DMS53 treated with DMSO at 0.1 percent for 48 hours (cell line): ENCODE measurements at regions not wholly inside any gene's neighbourhood (a gene's known extent, or its start where the extent isn't known, plus 50 kb on each side); places are given as distances from the start of the nearest gene placed in this dataset.

ENCODE experiments used
- DNase-seq: peaks from one replicate; lab custom pipeline; 2025; ENCODE audit not compliant: unreplicated experiment; lab: John Stamatoyannopoulos, UW

DNA sequence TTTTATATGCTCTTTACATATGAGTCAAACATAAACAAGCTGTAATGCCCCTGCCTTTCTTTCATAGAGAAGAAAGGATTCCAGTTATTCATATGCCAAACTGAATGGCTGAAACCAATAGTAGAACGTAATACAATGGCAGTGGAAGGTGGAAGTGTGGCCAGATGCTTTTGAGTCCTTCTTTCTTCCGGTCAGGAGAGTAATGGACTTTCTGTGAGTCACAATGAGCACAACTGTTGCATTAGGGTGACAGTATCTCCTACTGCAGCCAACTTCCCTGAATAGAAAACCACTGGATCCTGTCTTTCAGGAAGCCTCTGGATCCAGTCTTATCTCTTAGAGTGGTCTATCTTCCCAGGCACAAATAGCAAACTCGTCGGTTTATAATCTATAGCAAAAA, 855.2 kb downstream of the MAT2B start:
- no peak for DNase-seq

GRCh38 chr5:164361986-164362385, 856.6 kb downstream of the MAT2B start:
- DNase-seq: no peak

DNA sequence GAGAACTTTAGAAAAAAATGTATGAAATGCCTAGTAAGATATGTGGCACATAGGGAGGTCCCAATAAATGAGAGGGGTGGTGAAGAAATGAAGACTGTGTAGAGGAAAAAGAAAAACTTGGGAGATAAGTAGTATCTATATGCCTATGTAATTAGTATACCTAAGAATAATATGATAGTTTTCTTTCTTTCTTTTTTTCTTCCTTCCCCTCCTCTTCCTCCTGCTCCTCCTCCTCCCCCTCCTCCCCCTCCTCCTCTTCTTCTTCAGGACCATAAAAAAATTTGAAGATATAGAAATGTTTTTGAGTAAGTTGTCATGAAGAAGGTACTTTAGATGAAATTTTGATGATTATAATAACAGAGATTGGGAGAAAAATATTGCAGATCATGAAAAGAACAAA, 857.4 kb downstream of the MAT2B start:
- no peak for DNase-seq

GRCh38 chr5:164364237-164365208, 859.1 kb downstream of the MAT2B start:
- no peak for DNase-seq

- DNase-seq: no peak
Measured at GRCh38 chr5:164370841-164371240, 865.4 kb downstream of the MAT2B start.

GRCh38 chr5:164372892-164373291, 867.5 kb downstream of the MAT2B start:
- no peak for DNase-seq

- no peak for DNase-seq
Measured at GRCh38 chr5:164373876-164374275, 868.5 kb downstream of the MAT2B start.

GRCh38 chr5:164375051-164375450, 869.6 kb downstream of the MAT2B start:
- DNase-seq: no peak

DNA sequence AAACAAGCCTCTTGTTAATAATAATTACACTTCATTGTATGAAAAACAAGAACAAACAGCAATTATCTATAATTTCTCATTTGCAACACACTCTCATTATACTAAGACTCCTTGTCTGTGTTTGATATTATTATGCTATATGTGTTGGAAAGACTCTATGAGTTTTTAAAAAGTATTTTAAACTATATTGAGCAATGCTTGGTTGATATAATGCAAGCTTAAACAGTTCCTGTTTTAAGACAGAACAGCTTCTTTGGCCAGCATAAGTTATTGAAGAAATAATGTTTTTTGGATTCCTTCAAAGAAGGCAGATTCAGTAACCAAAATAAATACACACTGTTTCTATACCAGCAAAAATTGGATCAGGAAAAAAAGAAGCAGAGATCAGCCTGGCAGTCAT, 871.4 kb downstream of the MAT2B start:
- DNase-seq: no peak

GRCh38 chr5:164377746-164378145, 872.3 kb downstream of the MAT2B start:
- DNase-seq: no peak

- no peak for DNase-seq
Measured at GRCh38 chr5:164383662-164384061, 878.2 kb downstream of the MAT2B start.

- DNase-seq: no peak
Measured at GRCh38 chr5:164392531-164392930, 887.1 kb downstream of the MAT2B start.

DNA sequence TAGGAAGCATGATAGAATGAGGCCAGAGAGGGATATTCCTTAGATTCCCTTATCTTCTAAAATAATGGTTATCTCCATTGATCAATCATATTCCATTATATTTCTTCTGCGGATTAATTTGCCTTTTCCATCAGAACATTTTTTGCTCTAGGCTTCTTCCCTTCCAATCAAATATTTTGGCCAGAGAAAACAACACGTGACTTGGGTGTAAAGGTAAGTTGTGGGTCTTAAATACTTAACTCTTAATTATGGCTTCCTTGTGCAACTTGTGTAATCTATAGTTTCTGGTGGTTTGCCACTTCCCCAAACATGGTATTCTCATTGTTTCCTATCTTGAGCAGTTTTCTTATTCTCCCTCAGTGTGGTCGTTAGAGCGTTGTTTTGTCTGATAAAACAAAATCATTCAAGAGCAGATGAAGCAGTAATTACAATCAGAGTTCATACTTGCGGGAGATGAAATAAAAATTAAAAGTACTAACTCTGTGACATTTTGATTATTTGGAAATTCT, 889.3 kb downstream of the MAT2B start:
- DNase-seq: no peak

GRCh38 chr5:164412531-164412930, 907.1 kb downstream of the MAT2B start:
- DNase-seq: no peak

DNA sequence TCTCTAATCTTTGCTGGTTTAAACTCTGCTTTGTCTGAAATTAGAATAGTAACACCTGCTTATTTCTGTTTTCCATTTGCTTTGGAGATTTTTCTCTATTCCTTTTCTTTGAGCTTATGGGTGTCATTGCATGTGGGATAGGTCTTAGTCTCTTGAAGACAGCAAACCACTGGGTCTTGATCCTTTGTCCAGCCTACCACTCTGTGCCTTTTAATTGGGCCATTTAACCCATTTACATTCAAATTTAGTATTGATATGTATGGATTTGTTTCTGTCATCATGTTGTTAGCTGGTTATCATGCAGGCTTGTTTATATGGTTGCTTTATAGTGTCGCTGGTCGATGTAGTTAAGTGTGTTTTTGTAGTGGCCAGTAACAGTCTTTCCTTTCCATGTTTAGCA, 914.7 kb downstream of the MAT2B start:
- no peak for DNase-seq

- no peak for DNase-seq
Measured at GRCh38 chr5:164422400-164422799, 917.0 kb downstream of the MAT2B start.

DNA sequence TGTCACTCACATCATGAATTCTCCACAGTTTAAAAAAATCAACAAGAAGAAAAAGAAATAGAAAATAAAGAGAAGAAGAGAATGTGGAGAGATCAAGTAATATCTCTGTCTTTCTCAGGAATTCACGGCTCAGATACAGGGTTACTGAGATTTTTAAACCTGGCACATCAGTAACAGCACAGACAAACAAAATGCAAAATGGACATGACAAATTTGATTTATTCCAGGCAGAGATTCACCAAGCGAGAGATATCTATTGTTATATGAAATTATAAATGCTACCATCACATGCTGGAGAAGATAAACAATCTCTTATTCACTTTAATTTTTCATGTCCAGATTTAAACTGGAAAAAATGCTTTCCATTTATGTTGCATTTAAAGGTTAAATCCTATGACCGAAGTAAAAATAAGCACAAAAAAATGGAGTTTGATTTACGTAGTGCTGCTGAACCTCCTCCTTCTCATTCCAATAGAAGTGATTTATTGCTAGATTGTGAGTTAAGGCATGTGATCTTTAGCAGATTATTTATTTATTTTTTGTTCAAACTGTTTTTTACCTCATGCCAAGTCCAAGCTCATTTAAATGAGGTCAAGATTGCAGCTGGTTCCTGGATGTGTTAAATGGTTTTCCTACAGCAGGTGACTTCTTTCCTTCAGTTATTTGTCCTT, 926.4 kb downstream of the MAT2B start:
- DNase-seq: no peak

DNA sequence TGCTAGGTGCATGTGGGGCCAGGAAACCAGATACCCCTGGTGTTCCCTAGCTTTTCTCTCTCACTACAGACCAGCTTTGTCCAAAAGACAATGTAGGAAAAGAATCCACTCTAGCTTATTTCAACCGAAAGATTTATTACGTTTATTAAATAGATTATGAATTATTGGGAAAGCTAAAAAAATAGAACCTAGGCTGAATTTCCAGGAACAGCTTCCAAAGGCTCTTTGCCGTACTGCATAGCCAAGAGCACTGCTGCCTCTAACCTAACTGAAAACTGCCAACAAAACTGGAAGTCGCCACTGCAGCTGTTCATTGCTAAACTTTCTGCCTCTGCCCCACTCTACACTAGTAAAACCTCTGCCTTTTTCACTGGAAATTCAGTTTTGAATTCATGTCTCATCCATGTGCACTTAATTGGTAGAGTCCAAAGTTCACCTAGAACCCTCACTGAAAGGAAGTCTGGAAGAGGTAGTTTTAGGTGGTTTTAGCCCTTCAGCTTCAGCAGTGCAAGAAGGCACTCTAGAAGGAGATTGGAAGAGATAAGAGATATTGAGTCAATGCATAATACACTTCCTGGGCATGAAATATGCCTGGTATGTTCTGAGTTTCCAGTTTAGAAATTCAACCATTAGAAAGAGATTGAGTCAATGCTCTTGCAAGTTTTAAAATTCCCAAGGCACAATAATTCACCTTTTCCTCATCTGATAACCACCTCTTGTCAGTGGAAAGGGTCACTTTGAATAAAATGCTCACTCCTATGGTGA, 927.9 kb downstream of the MAT2B start:
- no peak for DNase-seq

- DNase-seq: no peak
Measured at GRCh38 chr5:164435576-164435975, 930.2 kb downstream of the MAT2B start.

DNA sequence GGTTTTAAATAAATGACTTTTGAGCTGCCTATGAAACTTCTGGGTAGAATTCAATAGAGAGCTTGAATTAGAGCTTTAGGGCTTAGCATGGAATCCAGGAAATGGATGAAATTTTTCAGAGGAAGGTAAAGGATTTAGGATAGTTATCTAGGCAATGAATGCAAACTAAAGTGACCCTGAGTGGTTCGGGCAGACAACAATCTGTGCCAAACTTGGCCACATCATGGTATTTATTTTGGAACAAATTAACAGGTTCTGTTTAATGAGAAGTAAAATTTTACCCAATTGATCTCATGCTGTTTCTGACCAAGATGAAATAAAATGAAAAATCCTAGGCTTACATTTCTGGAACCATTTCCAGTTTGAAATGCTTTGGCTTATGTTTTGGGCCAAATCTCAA, 934.4 kb downstream of the MAT2B start:
- no peak for DNase-seq

DNA sequence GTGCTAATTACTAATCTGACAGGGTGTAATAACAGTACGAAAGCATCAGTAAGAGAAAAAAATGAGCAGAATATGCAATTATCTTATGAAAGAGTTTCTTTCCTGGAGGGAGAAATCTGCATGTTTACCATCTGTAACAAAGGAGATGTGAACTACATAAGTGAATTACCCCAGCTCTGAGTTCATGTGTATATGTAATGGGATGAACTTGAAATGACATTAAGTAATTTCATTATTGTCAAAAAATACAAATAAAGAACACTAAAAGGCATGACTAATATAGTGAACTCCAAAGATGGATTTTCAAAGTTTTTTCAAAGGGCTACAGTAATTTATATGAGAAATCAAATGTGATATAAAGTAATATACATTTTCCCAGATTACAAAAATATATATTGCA, 944.0 kb downstream of the MAT2B start:
- DNase-seq: no peak
